HG03378 (cell line): ENCODE measurements at regions not wholly inside any gene's neighbourhood (a gene's known extent, or its start where the extent isn't known, plus 50 kb on each side); places are given as distances from the start of the nearest gene placed in this dataset.

Experiments
- ATAC-seq: cut with Tn5 transposase; IDR thresholded peaks from one replicate; pipeline ENCODE4 v1.9.1; 2021; ENCODE audit warnings: mild to moderate bottlenecking, moderate library complexity; ENCODE audit not compliant: unreplicated experiment

- no peak for ATAC-seq
Observed at GRCh38 chr9:85263288-85263687, 478.5 kb downstream of the AGTPBP1 start.

GRCh38 chr9:85262333-85262732 lies 479.4 kb downstream of the AGTPBP1 start:
- no peak for ATAC-seq

- ATAC-seq = no peak
Observed at GRCh38 chr9:85260275-85260845, 481.4 kb downstream of the AGTPBP1 start.

- ATAC-seq = peak; percentile 71
Observed at GRCh38 chr9:85258823-85259370, 482.9 kb downstream of the AGTPBP1 start.

GRCh38 chr9:85258236-85258635 lies 483.5 kb downstream of the AGTPBP1 start:
- ATAC-seq = no peak

GRCh38 chr9:85249313-85249621 lies 492.5 kb downstream of the AGTPBP1 start:
- ATAC-seq = no peak

- ATAC-seq = no peak
Observed at GRCh38 chr9:85248514-85249312, 493.0 kb downstream of the AGTPBP1 start.

- ATAC-seq = no peak
Observed at GRCh38 chr9:85246541-85246940, 495.2 kb downstream of the AGTPBP1 start.

- ATAC-seq = no peak
Observed at GRCh38 chr9:85244856-85245255, 496.9 kb downstream of the AGTPBP1 start.

- no peak for ATAC-seq
Observed at GRCh38 chr9:85243977-85244376, 497.8 kb downstream of the AGTPBP1 start.

GRCh38 chr9:85237478-85237877 lies 504.3 kb downstream of the AGTPBP1 start:
- no peak for ATAC-seq

GRCh38 chr9:85230081-85230480 lies 511.7 kb downstream of the AGTPBP1 start:
- no peak for ATAC-seq

- ATAC-seq = no peak
Observed at GRCh38 chr9:85228111-85228855, 513.5 kb downstream of the AGTPBP1 start.

GRCh38 chr9:85225180-85225579 lies 516.6 kb downstream of the AGTPBP1 start:
- ATAC-seq = no peak

GRCh38 chr9:85224729-85225128 lies 517.0 kb downstream of the AGTPBP1 start:
- ATAC-seq = no peak

- ATAC-seq = no peak
Observed at GRCh38 chr9:85224301-85224700, 517.5 kb downstream of the AGTPBP1 start.

GRCh38 chr9:85223506-85224125 lies 518.1 kb downstream of the AGTPBP1 start:
- ATAC-seq = no peak

GRCh38 chr9:85216601-85217000 lies 525.2 kb downstream of the AGTPBP1 start:
- ATAC-seq = no peak

- no peak for ATAC-seq
Observed at GRCh38 chr9:85215961-85216360, 525.8 kb downstream of the AGTPBP1 start.

- no peak for ATAC-seq
Observed at GRCh38 chr9:85215416-85215815, 526.3 kb downstream of the AGTPBP1 start.
